ENCODE measurements at regions not wholly inside any gene's neighbourhood (a gene's known extent, or its start where the extent isn't known, plus 50 kb on each side); places are given as distances from the start of the nearest gene placed in this dataset.

DNA sequence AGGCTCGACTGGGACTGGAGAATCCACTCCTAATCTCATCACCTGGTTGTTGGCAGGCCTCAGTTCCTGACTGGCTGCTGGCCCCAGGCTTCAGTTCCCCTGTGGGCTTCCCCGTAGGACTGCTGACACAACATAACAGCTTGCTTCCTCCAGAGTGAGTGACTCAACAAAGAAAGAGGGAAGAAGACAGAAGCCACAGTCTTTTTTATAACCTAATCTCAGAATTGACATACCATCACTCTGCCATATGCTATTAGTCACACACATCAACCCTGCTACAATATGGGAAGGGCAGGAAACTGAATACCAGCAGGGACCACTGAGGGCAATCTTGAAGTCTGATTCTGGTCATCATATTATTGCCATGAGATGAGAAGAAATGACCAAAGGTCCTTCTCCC, 76.8 kb upstream of the SLC14A2 start (continued):
- TF ChIP-seq ZZZ3 (IDR thresholded peaks at IDR 0.05; ENCODE audit: control insufficient read depth, insufficient read length, low read depth) (no peak), ESRRA (IDR thresholded peaks at IDR 0.05; ENCODE audit: low read length) (no peak), BHLHE40 (IDR thresholded peaks at IDR 0.05; ENCODE audit: borderline replicate concordance in 1 of 2, low read depth in 2 of 2, low read length in 1 of 2) (no peak), SRF (IDR thresholded peaks at IDR 0.05; ENCODE audit: low read depth in 2 of 2, low read length in 2 of 2) (no peak)
- TF ChIP-seq, protein P1, sequence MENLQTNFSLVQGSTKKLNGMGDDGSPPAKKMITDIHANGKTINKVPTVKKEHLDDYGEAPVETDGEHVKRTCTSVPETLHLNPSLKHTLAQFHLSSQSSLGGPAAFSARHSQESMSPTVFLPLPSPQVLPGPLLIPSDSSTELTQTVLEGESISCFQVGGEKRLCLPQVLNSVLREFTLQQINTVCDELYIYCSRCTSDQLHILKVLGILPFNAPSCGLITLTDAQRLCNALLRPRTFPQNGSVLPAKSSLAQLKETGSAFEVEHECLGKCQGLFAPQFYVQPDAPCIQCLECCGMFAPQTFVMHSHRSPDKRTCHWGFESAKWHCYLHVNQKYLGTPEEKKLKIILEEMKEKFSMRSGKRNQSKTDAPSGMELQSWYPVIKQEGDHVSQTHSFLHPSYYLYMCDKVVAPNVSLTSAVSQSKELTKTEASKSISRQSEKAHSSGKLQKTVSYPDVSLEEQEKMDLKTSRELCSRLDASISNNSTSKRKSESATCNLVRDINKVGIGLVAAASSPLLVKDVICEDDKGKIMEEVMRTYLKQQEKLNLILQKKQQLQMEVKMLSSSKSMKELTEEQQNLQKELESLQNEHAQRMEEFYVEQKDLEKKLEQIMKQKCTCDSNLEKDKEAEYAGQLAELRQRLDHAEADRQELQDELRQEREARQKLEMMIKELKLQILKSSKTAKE (IDR thresholded peaks at IDR 0.05; ENCODE audit: low read depth, poor library complexity, severe bottlenecking) = no peak

DNA sequence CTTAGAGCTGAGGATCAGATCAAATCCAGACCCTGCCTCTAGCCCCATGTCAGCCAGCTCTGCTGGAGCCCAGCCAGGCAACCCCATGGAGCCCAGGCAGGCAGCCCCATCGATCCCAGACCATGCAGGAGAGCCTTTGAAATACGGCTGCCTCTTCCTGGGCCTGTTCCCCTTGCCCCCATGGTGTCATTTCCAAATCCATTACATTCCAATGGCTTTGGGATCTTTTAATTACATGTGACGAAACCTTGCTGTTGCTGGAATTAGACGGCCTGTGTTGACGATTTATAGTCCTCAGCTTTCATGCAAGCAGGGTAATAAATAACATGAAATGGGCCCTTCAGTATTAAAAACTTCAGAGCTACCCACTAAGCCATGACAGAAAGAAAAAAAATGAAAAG, 75.8 kb upstream of the SLC14A2 start:
- intact Hi-C loops (cut with micrococcal nuclease; ENCODE audit: unreplicated experiment) = no loop called here
- Histone ChIP-seq H3K36me3 (ENCODE audit: control insufficient read depth in 2 of 2, insufficient read depth in 2 of 2, low read length in 1 of 2) (no peaks in the 10 kb centered on the region), H2AFZ (ENCODE audit: control insufficient read depth, low read depth, low read length) (no peak overlapping the region), H3K4me1 (ENCODE audit: control insufficient read depth, insufficient read depth, low read length) (no peaks in the 10 kb centered on the region), H3K4me2 (ENCODE audit: control insufficient read depth, insufficient read depth) (no peak overlapping the region), H3K9ac (ENCODE audit: control insufficient read depth, insufficient read depth, low read length) (no peak overlapping the region), H4K20me1 (ENCODE audit: control insufficient read depth, insufficient read depth) (no peaks in the 10 kb centered on the region), H3K9me3 (replicated peaks; ENCODE audit: control insufficient read depth, insufficient read depth, low read length) (no peaks in the 10 kb centered on the region; the same call in 2 of the 3 replicates), H3K27me3 (replicated peaks in 1 of 2; ENCODE audit: control insufficient read depth in 2 of 2, insufficient read depth in 2 of 2, low read length in 1 of 2) (no peaks in the 10 kb centered on the region; a peak in 1 of 4 replicates), H3K79me2 (ENCODE audit: control insufficient read depth, insufficient read depth, low read length) (no peaks in the 10 kb centered on the region), H3K4me3 (no peak overlapping the region), H3K27ac (ENCODE audit: control insufficient read depth, insufficient read depth) (no peak overlapping the region)
- FAIRE-seq = no peak
- SMC1A ChIA-PET (ENCODE audit: uncharacterized antibody, unreplicated experiment) = no interaction called here
- RAD21 ChIA-PET (ENCODE audit: unreplicated experiment) = no interaction called here
- in situ Hi-C loops (cut with MboI) = no loop called here
- POLR2A ChIA-PET = no interaction called here
- no TSS peak for BruUV-seq (replicated peaks)
- WGBS (ENCODE audit: insufficient coverage, insufficient replicate concordance, low lambda C conversion rate, missing lambda C conversion rate) = 22% methylated on average over 5 of the region's 5 CpGs
- CTCF ChIA-PET = no interaction called here
- DNase-seq (ENCODE audit: low read depth, low spot score) = no peak
- no peak for TF ChIP-seq NBN (IDR thresholded peaks at IDR 0.05)
- no peak for TF ChIP-seq ZNF217 (IDR thresholded peaks at IDR 0.05)
- no peak for TF ChIP-seq GABPA (IDR thresholded peaks at IDR 0.05; ENCODE audit: low read depth)
- no peak for TF ChIP-seq POLR2AphosphoS2 (IDR thresholded peaks at IDR 0.05; ENCODE audit: low read depth, low read length)
- TF ChIP-seq MTA2 (IDR thresholded peaks at IDR 0.05; ENCODE audit: low read depth) = no peak
- no peak for TF ChIP-seq RBBP5 (conservative IDR thresholded peaks at IDR 0.05)
- TF ChIP-seq, protein P2, sequence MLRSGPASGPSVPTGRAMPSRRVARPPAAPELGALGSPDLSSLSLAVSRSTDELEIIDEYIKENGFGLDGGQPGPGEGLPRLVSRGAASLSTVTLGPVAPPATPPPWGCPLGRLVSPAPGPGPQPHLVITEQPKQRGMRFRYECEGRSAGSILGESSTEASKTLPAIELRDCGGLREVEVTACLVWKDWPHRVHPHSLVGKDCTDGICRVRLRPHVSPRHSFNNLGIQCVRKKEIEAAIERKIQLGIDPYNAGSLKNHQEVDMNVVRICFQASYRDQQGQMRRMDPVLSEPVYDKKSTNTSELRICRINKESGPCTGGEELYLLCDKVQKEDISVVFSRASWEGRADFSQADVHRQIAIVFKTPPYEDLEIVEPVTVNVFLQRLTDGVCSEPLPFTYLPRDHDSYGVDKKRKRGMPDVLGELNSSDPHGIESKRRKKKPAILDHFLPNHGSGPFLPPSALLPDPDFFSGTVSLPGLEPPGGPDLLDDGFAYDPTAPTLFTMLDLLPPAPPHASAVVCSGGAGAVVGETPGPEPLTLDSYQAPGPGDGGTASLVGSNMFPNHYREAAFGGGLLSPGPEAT (IDR thresholded peaks at IDR 0.05; ENCODE audit: low read depth) = no peak
- no peak for ATAC-seq

Data from GM12878 (cell line).